Activated CD8-positive, alpha-beta T cell treated with anti-CD3 and anti-CD28 coated beads for 36 hours (primary cell): ENCODE measurements at regions not wholly inside any gene's neighbourhood (a gene's known extent, or its start where the extent isn't known, plus 50 kb on each side); places are given as distances from the start of the nearest gene placed in this dataset.

Experiments used
- ATAC-seq: fragments of 200-7000 bp; cut with Tn5 transposase; one replicate; pipeline ENCODE4 v1.10.0; 2021; ENCODE audit warnings: mild to moderate bottlenecking, moderate library complexity
- CTCF ChIA-PET: fragments of 350-600 bp; sonication (Branson Sonifier 250); formaldehyde crosslinking; loops from one replicate; lab custom pipeline; 2021; ENCODE audit warnings: antibody characterized with exemption; lab: Charles Lee
- POLR2A ChIA-PET: fragments of 350-600 bp; sonication (Branson Sonifier 250); formaldehyde crosslinking; loops from one replicate; lab custom pipeline; 2021; ENCODE audit warnings: antibody characterized with exemption; lab: Charles Lee
- DNase-seq: peaks from one replicate; pipeline ENCODE4 v3.0.0-alpha.2; 2020
- H3K27ac Mint-ChIP-seq: one replicate; pipeline ENCODE4 v1.8.0; 2021; ENCODE audit warnings: mild to moderate bottlenecking, mixed read lengths
- H3K27me3 Mint-ChIP-seq: one replicate; pipeline ENCODE4 v1.8.0; 2021; ENCODE audit warnings: mixed read lengths
- H3K36me3 Mint-ChIP-seq: one replicate; pipeline ENCODE4 v1.8.0; 2021; ENCODE audit warnings: low read depth, mixed read lengths
- H3K4me1 Mint-ChIP-seq: one replicate; pipeline ENCODE4 v1.8.0; 2021; ENCODE audit warnings: low read depth, mixed read lengths
- H3K4me3 Mint-ChIP-seq: one replicate; pipeline ENCODE4 v1.8.0; 2021; ENCODE audit warnings: mild to moderate bottlenecking, moderate library complexity, mixed read lengths
- H3K9me3 Mint-ChIP-seq: one replicate; pipeline ENCODE4 v1.8.0; 2021; ENCODE audit warnings: mixed read lengths
- intact Hi-C: fragments of 100-400 bp; cut with micrococcal nuclease; formaldehyde crosslinking; loops from one replicate; pipeline ENCODE4 v1.10.0; 2022
- TF ChIP-seq, protein P1 (sequence below): fragments of 200-600 bp; IDR thresholded peaks from one replicate; pipeline ENCODE4 v1.8.0; 2022; ENCODE audit warnings: antibody characterized with exemption, mild to moderate bottlenecking

DNA sequence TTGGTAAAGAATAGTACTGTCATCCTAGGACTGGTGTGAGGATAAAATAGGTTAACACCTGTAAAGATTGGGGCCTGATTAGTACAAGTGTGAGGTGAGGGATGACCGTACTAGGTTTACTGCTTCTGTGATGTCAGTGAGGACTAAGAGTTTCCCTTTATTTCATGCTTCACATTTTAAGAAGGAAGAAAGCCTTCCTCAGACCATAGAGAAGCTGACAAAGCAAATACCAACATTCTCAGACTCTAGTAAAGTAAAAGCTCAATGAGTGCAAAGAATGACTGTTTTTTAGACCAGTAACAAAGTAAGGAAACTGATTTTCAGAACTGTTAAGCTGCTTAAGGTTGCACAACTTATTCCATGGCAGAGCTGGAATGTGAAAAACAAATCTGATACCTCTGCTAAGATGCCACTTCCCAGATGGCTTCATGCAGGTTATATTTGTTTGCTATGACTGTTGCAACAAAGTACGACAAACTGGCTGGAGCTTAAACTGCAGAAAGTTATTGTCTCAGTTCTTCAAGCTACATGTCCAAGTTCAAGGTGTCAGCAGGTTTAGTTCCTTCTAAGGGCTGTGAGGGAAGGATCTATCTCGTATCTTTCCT lies 354.9 kb downstream of the RSL24D1 start:
- intact Hi-C loops = no loop called here
- Mint-ChIP-seq H3K4me1 (no peaks in the 10 kb centered on the region), H3K4me3 (no peak overlapping the region), H3K27me3 (peaks cover 4% of the 10 kb centered on the region), H3K27ac (no peak overlapping the region), H3K36me3 (no peaks in the 10 kb centered on the region), H3K9me3 (no peaks in the 10 kb centered on the region)
- TF ChIP-seq, protein P1, sequence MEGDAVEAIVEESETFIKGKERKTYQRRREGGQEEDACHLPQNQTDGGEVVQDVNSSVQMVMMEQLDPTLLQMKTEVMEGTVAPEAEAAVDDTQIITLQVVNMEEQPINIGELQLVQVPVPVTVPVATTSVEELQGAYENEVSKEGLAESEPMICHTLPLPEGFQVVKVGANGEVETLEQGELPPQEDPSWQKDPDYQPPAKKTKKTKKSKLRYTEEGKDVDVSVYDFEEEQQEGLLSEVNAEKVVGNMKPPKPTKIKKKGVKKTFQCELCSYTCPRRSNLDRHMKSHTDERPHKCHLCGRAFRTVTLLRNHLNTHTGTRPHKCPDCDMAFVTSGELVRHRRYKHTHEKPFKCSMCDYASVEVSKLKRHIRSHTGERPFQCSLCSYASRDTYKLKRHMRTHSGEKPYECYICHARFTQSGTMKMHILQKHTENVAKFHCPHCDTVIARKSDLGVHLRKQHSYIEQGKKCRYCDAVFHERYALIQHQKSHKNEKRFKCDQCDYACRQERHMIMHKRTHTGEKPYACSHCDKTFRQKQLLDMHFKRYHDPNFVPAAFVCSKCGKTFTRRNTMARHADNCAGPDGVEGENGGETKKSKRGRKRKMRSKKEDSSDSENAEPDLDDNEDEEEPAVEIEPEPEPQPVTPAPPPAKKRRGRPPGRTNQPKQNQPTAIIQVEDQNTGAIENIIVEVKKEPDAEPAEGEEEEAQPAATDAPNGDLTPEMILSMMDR = no peak
- no peak for DNase-seq
- POLR2A ChIA-PET = no interaction called here
- CTCF ChIA-PET = interaction anchor here (1.0 kb wide), 1 partner anchor 11 kb away, joined by 3 read pairs; no protein-coding TSS in a partner anchor
- no peak for ATAC-seq

DNA sequence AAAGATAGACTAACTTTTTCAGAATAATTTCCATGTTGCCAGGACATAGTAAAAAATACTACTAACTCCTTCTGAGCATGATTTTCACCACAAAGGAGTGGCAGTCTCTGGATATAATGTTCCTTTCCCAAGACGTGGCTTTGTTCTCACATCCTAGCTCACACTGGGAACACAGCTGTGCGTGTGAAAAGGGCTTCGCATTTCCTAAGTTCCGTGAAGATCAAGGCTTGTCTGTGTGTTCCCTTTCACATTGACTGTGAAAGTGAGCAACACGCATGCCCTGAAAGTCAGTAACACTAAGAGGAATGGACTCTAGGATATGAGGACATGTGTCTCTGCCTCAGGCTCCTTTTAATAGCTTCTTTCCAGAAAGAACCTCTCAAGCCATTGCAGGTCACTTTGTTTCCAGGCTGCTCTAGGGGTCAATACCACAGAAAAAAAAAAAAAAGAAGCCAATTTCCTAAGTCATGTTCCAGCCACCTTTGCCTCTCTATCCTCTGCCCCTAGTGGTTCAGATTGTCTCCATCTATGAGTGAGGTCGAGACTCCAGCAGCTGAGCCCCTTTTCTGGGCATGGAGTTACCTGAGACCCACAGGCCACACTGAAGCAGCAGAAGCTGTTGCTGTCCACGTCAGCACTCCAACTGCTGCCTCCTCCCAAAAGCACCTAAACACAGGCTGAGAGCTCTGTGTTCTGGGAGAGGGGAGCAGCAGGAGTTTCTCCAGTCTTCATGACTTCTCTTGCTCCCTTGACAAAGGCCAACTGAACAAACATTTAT lies 355.9 kb downstream of the RSL24D1 start:
- Mint-ChIP-seq H3K36me3 (no peaks in the 10 kb centered on the region), H3K27me3 (peaks cover 4% of the 10 kb centered on the region), H3K4me3 (no peak overlapping the region), H3K9me3 (no peaks in the 10 kb centered on the region), H3K27ac (no peak overlapping the region), H3K4me1 (no peaks in the 10 kb centered on the region)
- POLR2A ChIA-PET = no interaction called here
- TF ChIP-seq, protein P1 = no peak
- intact Hi-C loops = no loop called here
- ATAC-seq = no peak
- CTCF ChIA-PET = interaction anchor here (1.0 kb wide), 1 partner anchor 12 kb away, joined by 3 read pairs; no protein-coding TSS in a partner anchor
- DNase-seq = no peak

DNA sequence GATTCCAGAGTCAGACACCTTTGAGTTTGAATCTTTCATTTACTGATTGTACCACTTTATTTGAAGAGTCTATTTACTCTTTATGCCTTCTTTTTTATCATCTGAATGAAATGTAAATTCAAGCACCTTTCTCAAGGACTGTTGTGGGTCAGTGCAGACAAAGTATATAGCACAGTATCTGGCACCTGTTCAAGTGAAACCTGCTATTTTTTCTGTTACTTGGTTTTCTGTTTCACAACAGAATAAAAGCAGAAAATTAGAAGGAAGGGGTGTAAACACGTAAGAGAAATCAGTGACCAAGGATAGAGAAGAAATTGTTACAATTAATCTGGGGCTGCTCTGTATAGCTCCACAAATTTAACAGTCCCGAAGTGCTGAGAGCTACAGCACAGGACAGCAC lies 357.4 kb downstream of the RSL24D1 start:
- H3K4me3 Mint-ChIP-seq = no peak overlapping the region
- H3K9me3 Mint-ChIP-seq = no peaks in the 10 kb centered on the region
- ChIA-PET POLR2A (no interaction called here), CTCF (no interaction called here)
- H3K27ac Mint-ChIP-seq = no peak overlapping the region
- DNase-seq = no peak
- intact Hi-C loops = no loop called here
- H3K27me3 Mint-ChIP-seq = peaks cover 4% of the 10 kb centered on the region
- TF ChIP-seq, protein P1 = no peak
- H3K36me3 Mint-ChIP-seq = no peaks in the 10 kb centered on the region
- H3K4me1 Mint-ChIP-seq = no peaks in the 10 kb centered on the region
- no peak for ATAC-seq

DNA sequence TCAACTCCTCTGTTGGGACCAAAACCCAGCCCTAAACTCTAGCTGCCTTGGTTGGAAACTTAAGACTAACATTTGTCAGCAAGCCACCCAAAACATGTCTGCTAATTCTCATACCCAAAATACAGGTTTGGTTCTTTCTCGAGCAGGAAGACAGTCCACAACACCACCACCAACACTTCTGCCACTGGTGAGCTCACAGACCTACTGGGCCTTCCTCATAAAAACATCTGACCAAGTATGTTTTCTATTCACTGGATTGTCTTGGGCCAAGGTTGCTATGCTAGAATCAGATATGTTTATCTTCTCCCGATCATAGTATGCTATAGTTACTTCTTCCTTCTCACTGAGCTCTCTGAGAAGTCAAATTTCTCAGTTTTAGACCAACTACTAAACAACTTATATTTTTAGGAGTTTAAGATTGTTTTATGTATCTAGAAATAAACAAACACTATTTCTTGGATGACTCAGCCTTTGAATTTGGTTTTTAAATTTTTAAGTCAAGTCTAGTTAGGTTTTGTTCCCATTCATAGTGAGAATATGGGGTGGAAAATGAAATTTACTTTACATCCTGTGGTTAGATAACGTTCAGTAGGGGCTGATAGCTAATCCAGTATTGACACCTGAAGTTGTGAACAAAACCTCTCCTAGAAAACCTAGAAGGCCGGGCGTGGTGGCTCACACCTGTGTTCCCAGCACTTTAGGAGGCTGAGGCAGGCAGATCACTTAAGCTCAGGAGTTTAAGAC lies 360.5 kb downstream of the RSL24D1 start:
- Mint-ChIP-seq H3K27ac (no peak overlapping the region), H3K4me3 (no peak overlapping the region), H3K9me3 (no peaks in the 10 kb centered on the region), H3K36me3 (no peaks in the 10 kb centered on the region), H3K4me1 (no peaks in the 10 kb centered on the region), H3K27me3 (peaks cover 4% of the 10 kb centered on the region)
- ChIA-PET POLR2A (no interaction called here), CTCF (no interaction called here)
- ATAC-seq (no peak), DNase-seq (no peak)
- TF ChIP-seq, protein P1 = no peak
- intact Hi-C loops = no loop called here

DNA sequence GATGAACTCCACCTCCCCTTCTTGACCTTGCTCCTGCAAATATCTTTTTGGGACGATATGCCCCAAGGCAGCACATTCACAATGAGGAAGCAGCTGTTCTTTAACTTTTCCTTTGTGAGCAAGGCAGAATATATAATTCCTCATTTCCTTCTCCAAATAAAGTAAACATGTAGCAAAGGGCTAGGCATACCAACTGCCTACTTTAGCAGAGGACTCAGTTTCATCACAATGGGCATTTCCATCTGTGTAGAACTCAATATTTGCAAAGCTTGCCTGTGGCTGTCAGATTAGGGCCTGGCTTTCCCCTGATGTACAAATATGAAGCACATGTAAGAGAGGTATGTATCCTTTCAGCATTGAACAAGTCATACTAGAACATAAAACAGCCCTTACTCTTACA lies 366.9 kb downstream of the RSL24D1 start:
- TF ChIP-seq, protein P1 = no peak
- intact Hi-C loops = no loop called here
- Mint-ChIP-seq H3K27ac (no peak overlapping the region), H3K9me3 (peaks cover 1% of the 10 kb centered on the region), H3K4me3 (no peak overlapping the region), H3K4me1 (no peaks in the 10 kb centered on the region), H3K27me3 (no peaks in the 10 kb centered on the region), H3K36me3 (no peaks in the 10 kb centered on the region)
- ChIA-PET CTCF (no interaction called here), POLR2A (no interaction called here)
- DNase-seq (no peak), ATAC-seq (no peak)
